OCI-LY1 (cell line): ENCODE measurements at regions not wholly inside any gene's neighbourhood (a gene's known extent, or its start where the extent isn't known, plus 50 kb on each side); places are given as distances from the start of the nearest gene placed in this dataset.

ENCODE experiments used
- CTCF ChIP-seq: fragments of 200-600 bp; sonication (generic), shearing (Covaris generic); IDR thresholded peaks from 2 replicates; pipeline ENCODE4 v1.5.1; 2017; ENCODE audit warnings: mild to moderate bottlenecking, antibody characterized with exemption, low read length, moderate library complexity, mixed read lengths
- EZH2 ChIP-seq: fragments of 200-600 bp; sonication (generic), shearing (Covaris generic); IDR thresholded peaks from 2 replicates; pipeline ENCODE4 v1.8.0; 2017; ENCODE audit warnings: borderline replicate concordance, mixed run types, mild to moderate bottlenecking, antibody characterized with exemption, low read length, moderate library complexity, mixed read lengths

GRCh38 chr2:56519806-56520205 lies 336.0 kb downstream of the CCDC85A start:
- TF ChIP-seq CTCF (no peak), EZH2 (no peak)
